Kasumi-1 (cell line): ENCODE measurements at regions not wholly inside any gene's neighbourhood (a gene's known extent, or its start where the extent isn't known, plus 50 kb on each side); places are given as distances from the start of the nearest gene placed in this dataset.
A peak's percentile ranks its signal among the peaks of the same experiment; 100 is the strongest.
"Not testable (repeated sequence)": the region's sequence is repeated elsewhere in the genome, so short reads cannot be mapped to it uniquely, and the experiment has no call there.

ENCODE experiments used
- DNase-seq, 2 experiments: peaks; one replicate each; lab custom pipeline; 2025; lab: John Stamatoyannopoulos, UW

GRCh38 chr3:101996832-101997231, 147.5 kb downstream of the NFKBIZ start:
- no peak for DNase-seq

DNA sequence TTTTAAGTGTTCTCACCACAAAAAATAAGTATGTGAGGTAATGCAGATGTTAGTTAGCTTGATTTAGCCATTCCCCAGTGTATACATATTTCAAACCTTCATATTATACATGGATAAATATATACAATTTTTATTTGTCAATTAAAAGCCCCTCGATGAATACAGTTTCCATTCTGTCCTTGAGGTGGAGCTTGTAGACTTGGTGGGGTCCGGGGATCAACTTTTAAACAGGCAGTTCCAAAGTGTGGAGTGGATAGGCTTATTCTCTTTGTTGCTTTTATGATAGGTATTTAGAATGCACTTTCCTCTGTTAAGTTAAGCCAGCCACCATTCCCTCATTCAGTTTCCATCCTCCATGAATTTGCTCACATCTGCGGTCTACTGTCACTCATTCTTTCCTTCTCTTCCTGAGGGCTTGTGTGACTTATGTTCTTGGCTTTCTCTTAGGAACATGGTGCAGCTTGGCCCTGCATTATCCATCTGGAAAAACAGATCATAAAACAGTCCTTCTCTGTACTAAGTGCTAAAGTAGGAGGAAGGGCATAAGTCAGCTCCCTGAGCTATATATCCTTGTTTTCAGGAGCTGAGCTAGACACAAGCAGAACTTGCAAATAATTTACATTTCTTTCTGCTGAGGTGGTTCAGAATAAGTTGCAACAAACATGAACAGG, 149.1 kb downstream of the NFKBIZ start:
- no peak for DNase-seq

DNA sequence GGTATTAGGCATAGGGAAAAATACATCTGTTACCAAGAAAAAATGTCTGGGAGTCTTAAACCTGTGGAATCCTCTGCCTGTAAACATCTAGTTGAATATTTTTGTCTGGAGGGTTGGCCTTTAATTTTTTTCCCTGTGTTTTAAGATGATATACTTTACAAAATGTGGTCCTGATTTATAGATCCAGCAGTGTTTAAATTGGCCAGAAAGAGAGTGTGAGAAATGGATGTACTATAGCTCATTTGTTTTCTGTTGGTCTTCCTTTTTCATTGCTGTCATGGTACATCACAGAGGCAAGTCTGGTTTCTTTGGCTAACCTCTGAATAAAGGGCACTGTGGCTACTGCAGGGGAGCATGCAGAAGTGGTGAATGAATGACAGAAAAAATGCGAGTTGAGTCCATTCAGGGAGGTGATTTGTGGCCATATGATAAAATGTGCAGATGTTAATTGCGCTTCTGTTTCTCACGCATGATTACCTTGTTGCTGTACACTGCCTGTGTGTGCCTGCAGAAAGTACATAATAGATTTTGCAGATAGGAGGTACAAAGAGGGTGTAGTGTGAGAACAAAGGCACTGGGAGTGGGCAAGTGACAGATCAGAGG, 150.0 kb downstream of the NFKBIZ start:
- DNase-seq = no peak

- DNase-seq = no peak
These were observed 151.4 kb downstream of the NFKBIZ start for GRCh38 chr3:102000620-102001209.

DNA sequence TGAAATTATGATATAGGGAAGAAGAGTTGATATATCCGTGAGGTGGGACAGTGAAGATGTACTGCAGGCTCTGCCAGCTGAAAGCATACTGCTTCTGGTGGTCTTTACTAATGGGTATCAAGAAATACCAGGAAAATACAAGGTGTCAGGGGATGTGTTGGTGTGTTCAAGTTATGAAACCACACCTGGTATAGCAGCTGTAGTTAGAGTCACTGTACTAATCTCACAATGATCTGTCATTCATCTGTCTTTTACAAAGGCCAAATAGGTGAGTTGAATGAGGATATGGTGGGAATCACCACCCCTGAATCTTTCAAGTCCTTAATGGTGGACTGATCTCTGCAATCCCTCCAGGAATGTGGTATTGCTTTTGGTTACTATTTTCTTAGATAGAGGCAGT, 152.7 kb downstream of the NFKBIZ start:
- no peak for DNase-seq

DNA sequence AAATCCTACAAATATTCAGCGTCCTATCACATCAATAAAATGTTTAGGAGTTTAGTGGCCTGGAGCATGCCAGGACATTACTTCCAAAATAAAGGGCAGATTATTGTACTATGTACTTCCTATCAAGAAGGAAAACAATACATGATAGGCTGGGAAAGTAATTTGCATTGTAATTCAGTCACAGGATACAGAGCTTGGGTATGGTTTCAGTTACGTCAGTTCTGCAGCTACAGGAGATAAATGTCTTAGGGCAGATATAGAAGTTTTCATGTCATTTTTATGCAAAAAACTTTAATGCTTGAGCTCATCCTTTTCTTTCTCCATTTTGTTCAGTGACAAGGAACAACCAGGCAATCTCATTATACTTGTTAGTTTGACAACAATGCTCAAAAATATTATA, 155.2 kb downstream of the NFKBIZ start:
- no peak for DNase-seq

- no peak for DNase-seq
These were observed 156.2 kb downstream of the NFKBIZ start for GRCh38 chr3:102005551-102005950.

DNA sequence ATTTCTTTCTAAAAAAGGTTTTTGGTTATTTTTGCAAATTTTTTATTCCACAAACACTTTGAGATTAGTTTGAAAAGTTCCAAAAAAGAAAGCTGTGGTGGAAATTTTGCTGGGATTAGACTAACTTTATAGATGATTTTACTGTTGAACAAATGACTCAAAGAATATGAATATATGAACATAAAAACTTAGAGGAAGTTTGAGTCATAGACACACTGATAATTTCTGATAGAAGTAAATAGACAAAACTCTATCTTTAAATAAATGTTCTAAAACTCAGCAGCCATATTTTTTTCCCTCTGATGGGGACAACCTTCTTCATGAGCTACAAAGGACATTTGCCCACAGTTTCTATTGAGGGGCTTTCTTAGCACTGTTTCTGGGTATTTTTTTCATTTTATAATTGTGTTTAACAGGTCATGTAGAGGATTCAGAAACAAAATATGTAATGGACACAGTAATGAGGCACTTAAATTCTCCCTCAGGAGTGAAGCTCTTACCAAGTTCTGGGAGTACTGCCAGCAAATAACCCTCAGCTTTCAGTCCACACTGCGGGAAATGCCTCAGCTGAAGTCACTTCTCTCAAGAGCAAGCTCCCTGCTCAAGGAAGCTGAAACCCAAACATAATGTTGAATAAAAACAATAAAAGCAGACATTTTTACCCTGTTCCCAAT, 157.6 kb downstream of the NFKBIZ start:
- DNase-seq = peak in 1 of 2 experiments; percentile 16

GRCh38 chr3:102008436-102008835, 159.1 kb downstream of the NFKBIZ start:
- DNase-seq = not testable (repeated sequence)

DNA sequence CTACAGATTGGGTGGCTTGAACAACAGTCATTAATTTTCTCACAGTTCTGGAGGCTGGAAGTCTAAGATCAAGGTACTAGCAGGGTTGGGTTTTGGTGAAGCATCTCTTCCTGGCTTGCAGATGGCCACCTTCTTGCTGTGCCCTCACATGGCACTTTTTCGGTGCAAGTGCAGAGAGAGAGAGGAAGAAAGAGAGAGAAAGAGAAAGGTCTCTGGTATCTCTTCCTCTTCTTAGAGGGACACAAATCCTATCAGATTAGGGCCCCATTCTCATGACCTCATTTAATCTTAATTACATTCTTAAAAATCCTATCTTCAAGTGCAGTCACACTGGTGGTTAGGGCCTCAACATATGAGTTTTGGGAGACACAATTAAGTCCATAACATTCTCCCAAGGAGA, 167.1 kb downstream of the NFKBIZ start:
- DNase-seq = no peak

DNA sequence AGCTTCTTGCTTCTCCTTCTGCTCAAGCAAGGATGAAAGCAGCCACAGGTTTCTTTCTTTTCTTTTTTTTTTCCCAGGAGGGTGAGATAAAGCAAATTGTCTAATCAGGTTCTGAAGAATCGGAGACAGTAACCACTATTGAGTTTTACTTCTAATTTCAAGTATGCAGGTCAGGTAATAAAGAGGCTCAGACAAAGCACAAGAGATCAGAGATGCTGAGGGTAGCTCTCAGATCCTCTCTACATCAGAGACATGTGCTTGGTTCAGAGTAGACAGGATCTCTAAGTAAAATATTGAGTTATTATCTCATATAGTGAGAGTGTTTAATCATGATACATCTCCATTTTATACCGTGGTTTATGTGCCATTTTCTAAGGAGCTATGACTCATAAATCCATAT, 168.5 kb downstream of the NFKBIZ start:
- no peak for DNase-seq

DNA sequence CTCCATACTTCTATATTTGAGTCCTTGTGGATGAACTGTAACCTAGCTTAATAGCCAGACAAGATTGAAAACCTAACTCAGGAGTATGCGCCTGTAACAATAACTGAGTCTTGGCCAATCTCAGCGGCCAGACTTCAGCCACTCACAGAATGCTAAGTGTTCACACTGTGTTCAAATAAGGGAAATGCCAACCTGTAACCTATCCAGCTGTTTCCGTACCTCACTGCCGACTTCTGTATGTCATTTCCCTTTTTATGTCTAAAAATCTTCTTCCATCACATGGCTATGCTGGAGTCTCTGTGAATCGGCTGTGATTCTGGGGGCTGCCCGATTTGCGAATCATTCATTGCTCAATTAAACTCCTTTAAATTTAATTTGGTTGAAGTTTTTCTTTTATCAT, 169.2 kb downstream of the NFKBIZ start:
- no peak for DNase-seq

- DNase-seq = no peak
These were observed 171.4 kb downstream of the NFKBIZ start for GRCh38 chr3:102020735-102021134.

DNA sequence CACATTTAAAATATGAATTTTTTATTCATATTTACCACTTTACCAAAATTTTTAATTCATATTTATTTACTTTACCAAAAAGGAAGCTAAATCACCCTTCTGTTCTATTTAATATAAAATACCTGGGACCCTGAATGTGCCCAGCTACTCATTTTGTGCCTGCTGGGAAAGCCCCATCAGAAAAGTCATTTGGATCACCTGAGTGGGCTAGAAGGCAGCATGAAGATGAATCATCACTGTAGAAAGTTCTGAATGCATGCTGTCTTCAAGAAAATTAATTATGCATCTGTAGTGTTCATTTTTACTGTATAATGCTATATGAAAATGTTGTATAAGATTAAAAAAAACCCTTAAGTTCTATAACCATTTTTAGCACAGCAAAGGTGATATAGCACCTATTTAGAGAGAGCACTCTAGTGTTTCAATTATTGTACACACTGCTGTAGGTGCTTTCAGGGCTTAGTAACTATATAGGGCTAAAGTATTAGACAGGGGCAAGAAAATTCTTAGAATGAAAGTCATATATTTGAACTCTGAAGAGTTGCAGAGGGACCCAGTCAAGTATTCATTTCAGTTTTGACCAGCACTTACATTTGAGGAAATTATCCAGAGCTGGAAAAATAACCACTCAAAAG, 175.1 kb downstream of the NFKBIZ start:
- no peak for DNase-seq

DNA sequence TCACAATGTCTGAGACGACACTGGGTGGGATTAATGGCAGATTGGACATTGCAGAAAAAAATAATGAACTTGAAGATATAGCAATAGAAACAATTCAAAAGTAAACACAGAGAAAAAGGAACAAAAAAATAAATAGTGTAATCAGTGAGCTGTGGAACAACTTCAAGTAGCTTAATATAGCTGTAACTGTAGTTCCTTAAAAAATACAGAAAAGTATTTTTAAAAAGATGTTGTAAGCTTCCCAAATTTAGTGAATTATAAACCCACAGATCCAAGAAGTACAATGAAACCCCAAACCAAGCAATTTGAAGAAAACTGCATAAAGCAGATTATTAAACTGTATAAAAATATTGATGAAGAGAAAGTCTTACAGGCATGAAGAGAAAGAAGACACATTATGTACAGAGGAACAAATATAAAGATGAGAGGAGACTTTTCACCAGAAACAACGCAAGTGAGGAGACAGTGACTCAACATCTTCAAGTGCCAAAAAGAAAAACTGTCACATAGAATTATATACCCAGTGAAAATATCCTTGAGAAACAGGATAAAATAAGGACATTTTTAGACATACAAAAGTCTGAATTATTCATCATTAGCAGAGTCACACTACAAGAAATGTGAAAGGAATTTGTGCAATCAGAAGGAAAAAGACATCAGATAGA, 176.4 kb downstream of the NFKBIZ start:
- DNase-seq = no peak

DNA sequence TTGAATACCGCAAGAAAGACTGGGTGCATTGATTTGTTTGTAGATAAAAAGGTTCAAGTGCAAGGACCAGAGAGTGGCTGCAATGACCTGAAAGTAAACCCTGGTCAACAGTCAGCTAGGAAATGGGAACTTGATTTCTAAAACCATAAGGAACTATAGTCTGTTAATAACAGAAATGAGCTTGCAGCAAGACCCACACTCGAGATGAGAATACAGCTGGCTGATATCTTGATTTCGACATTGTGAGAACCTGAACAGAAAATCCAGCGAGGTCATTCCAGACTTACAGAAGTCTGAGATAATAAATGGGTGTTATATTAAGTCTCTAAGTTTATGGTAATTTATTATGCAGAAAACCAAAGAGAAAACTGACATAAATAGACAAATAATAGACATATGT, 177.3 kb downstream of the NFKBIZ start:
- no peak for DNase-seq

DNA sequence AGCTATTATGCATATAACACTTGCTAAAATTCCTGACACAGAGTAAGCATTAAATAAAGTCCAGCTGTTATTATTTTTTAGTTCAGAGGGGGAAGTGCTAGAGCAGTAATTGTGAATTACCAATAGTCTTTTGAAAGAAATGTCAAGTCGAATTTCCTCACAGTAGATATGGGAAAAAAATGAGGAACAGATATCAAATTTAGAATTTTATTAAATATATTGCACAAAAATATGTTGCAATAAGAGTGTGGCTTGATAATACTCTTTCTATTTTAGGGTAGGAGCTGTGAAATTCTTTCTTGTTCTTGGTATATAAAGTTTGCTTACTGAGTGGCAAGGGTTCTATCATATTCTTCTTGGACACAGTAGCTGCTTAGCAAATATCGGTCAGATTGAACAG, 181.3 kb downstream of the NFKBIZ start:
- no peak for DNase-seq

GRCh38 chr3:102031834-102032233, 182.5 kb downstream of the NFKBIZ start:
- no peak for DNase-seq

GRCh38 chr3:102032491-102033383, 183.4 kb downstream of the NFKBIZ start:
- DNase-seq = no peak

GRCh38 chr3:102034639-102035451, 185.5 kb downstream of the NFKBIZ start:
- DNase-seq = no peak
